Frontal cortex (tissue), 3 donors: ENCODE measurements at regions not wholly inside any gene's neighbourhood (a gene's known extent, or its start where the extent isn't known, plus 50 kb on each side); places are given as distances from the start of the nearest gene placed in this dataset.
A peak's percentile ranks its signal among the peaks of the same experiment; 100 is the strongest.
"Not testable (repeated sequence)": the region's sequence is repeated elsewhere in the genome, so short reads cannot be mapped to it uniquely, and the experiment has no call there.

Experiments
- DNase-seq, 2 donors: peaks; one replicate each; pipeline ENCODE4 v3.0.0; 2012; ENCODE audit warnings: low spot score in 2 of 2
- FAIRE-seq: peaks from 2 replicates; lab custom pipeline; 2012; peaks lifted over from hg19 to GRCh38; lab: Jason Lieb, UNC
- donor health status: control.
- donor health status: control.
- donor health status: control.

- DNase-seq (no peak), FAIRE-seq (no peak)
These were observed 461.3 kb upstream of the TECRL start for GRCh38 chr4:64870558-64870957.

- no peak for FAIRE-seq
- no peak for DNase-seq
These were observed 448.6 kb upstream of the TECRL start for GRCh38 chr4:64857815-64858214.

GRCh38 chr4:64857198-64857597 lies 447.9 kb upstream of the TECRL start:
- FAIRE-seq, result no peak
- DNase-seq, result no peak

- no peak for FAIRE-seq
- no peak for DNase-seq
These were observed 437.2 kb upstream of the TECRL start for GRCh38 chr4:64846417-64846816.

- DNase-seq (no peak), FAIRE-seq (no peak)
These were observed 420.5 kb upstream of the TECRL start for GRCh38 chr4:64829749-64830148.

GRCh38 chr4:64824591-64824990 lies 415.3 kb upstream of the TECRL start:
- DNase-seq (no peak), FAIRE-seq (no peak)

GRCh38 chr4:64822405-64822804 lies 413.2 kb upstream of the TECRL start:
- FAIRE-seq (no peak), DNase-seq (no peak)

GRCh38 chr4:64821219-64821976 lies 412.1 kb upstream of the TECRL start:
- DNase-seq (no peak), FAIRE-seq (no peak)

GRCh38 chr4:64814616-64815015 lies 405.4 kb upstream of the TECRL start:
- no peak for FAIRE-seq

GRCh38 chr4:64807821-64808220 lies 398.6 kb upstream of the TECRL start:
- DNase-seq (no peak), FAIRE-seq (no peak)

More at GRCh38 chr4:64814616-64815015, 405.4 kb upstream of the TECRL start:
- DNase-seq, result no peak

- DNase-seq (no peak), FAIRE-seq (no peak)
These were observed 390.5 kb upstream of the TECRL start for GRCh38 chr4:64799751-64800150.

GRCh38 chr4:64798828-64799227 lies 389.6 kb upstream of the TECRL start:
- FAIRE-seq, result not testable (repeated sequence)

GRCh38 chr4:64796581-64796980 lies 387.3 kb upstream of the TECRL start:
- DNase-seq (no peak), FAIRE-seq (no peak)

More at GRCh38 chr4:64798828-64799227, 389.6 kb upstream of the TECRL start:
- not testable (repeated sequence) for DNase-seq

GRCh38 chr4:64784125-64784524 lies 374.9 kb upstream of the TECRL start:
- DNase-seq (no peak), FAIRE-seq (no peak)

GRCh38 chr4:64781737-64782326 lies 372.6 kb upstream of the TECRL start:
- DNase-seq, result peak in 1 of 2 donors; percentile 1
- FAIRE-seq, result peak; percentile 44

- no peak for DNase-seq
- no peak for FAIRE-seq
These were observed 371.4 kb upstream of the TECRL start for GRCh38 chr4:64780664-64781063.

- DNase-seq (no peak), FAIRE-seq (no peak)
These were observed 368.0 kb upstream of the TECRL start for GRCh38 chr4:64777286-64777685.

- DNase-seq (no peak), FAIRE-seq (no peak)
These were observed 367.6 kb upstream of the TECRL start for GRCh38 chr4:64776820-64777219.

GRCh38 chr4:64774626-64775025 lies 365.4 kb upstream of the TECRL start:
- FAIRE-seq (no peak), DNase-seq (no peak)

GRCh38 chr4:64771149-64771548 lies 361.9 kb upstream of the TECRL start:
- no peak for DNase-seq
- no peak for FAIRE-seq

- FAIRE-seq (no peak), DNase-seq (no peak)
These were observed 358.3 kb upstream of the TECRL start for GRCh38 chr4:64767547-64767946.

GRCh38 chr4:64766565-64766964 lies 357.3 kb upstream of the TECRL start:
- no peak for FAIRE-seq
- DNase-seq, result no peak
